ENCODE measurements at regions not wholly inside any gene's neighbourhood (a gene's known extent, or its start where the extent isn't known, plus 50 kb on each side); places are given as distances from the start of the nearest gene placed in this dataset.

DNA sequence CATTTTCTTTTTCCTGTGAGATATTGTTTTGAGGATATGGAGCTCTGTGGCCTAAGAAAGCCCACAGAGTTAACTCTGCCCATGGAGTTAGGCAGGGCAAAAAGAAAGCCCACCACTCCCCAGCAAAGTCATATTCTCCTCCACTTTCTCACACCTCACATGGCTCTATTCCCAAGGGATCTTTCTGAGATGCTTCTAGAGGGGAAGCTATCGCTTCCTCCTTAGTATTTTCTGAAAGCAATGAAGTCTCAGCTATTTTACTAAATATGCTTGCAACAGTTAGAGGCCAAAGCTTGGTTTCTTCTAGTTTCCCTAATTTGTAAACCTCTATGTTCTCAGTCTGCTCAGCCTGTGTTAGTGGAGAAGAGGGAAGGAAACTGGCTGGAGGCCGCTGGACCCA is 80.3 kb upstream of the EOMES start:
- TF ChIP-seq EZH2 (IDR thresholded peaks at IDR 0.05; ENCODE audit: borderline replicate concordance) (no peak), EZH2phosphoT487 (IDR thresholded peaks at IDR 0.05; ENCODE audit: low read depth, severe bottlenecking, unreplicated experiment) (no peak)
- TF ChIP-seq, protein P1, sequence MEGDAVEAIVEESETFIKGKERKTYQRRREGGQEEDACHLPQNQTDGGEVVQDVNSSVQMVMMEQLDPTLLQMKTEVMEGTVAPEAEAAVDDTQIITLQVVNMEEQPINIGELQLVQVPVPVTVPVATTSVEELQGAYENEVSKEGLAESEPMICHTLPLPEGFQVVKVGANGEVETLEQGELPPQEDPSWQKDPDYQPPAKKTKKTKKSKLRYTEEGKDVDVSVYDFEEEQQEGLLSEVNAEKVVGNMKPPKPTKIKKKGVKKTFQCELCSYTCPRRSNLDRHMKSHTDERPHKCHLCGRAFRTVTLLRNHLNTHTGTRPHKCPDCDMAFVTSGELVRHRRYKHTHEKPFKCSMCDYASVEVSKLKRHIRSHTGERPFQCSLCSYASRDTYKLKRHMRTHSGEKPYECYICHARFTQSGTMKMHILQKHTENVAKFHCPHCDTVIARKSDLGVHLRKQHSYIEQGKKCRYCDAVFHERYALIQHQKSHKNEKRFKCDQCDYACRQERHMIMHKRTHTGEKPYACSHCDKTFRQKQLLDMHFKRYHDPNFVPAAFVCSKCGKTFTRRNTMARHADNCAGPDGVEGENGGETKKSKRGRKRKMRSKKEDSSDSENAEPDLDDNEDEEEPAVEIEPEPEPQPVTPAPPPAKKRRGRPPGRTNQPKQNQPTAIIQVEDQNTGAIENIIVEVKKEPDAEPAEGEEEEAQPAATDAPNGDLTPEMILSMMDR (IDR thresholded peaks at IDR 0.05; ENCODE audit: poor library complexity) = no peak

Measured in hepatocyte (in vitro differentiated cells).